ENCODE measurements at regions not wholly inside any gene's neighbourhood (a gene's known extent, or its start where the extent isn't known, plus 50 kb on each side); places are given as distances from the start of the nearest gene placed in this dataset.
A peak's percentile ranks its signal among the peaks of the same experiment; 100 is the strongest.

GRCh38 chr2:111692311-111692710 is 191.7 kb downstream of the ANAPC1 start:
- no peaks in the 10 kb centered on the region for H3F3A ChIP-seq (ENCODE audit: low read length, unreplicated experiment)
- no peak overlapping the region for H2AFZ ChIP-seq (ENCODE audit: low read length)
- ChIA-PET CTCF (no interaction called here), POLR2A (ENCODE audit: unreplicated experiment) (no interaction called here)
- H3K4me2 ChIP-seq (ENCODE audit: low read length), result no peak overlapping the region
- no peaks in the 10 kb centered on the region for H3K9me3 ChIP-seq (ENCODE audit: low read length)
- no peak overlapping the region for H3K27ac ChIP-seq (ENCODE audit: low read length)
- H3K4me1 ChIP-seq (ENCODE audit: insufficient read depth, low read length), result no peaks in the 10 kb centered on the region
- no peaks in the 10 kb centered on the region for H3K79me2 ChIP-seq (ENCODE audit: low read length)
- no peak overlapping the region for H3K4me3 ChIP-seq (ENCODE audit: low read length)
- intact Hi-C loops (cut with micrococcal nuclease), result no loop called here
- TF ChIP-seq CTCF (conservative IDR thresholded peaks at IDR 0.05; ENCODE audit: low read depth, low read length) (no peak; the same call in 1 of the 2 replicates), EZH2phosphoT487 (IDR thresholded peaks at IDR 0.05; ENCODE audit: borderline replicate concordance, low read length) (no peak), EZH2 (IDR thresholded peaks at IDR 0.05; ENCODE audit: low read length, unreplicated experiment) (no peak)
- H3K9ac ChIP-seq (ENCODE audit: low read length), result no peak overlapping the region
- H3K9me2 ChIP-seq (replicated peaks; ENCODE audit: low read length), result no peaks in the 10 kb centered on the region
- DNase-seq (no peak), ATAC-seq (no peak)
- no peaks in the 10 kb centered on the region for H4K20me1 ChIP-seq (ENCODE audit: low read length)
- H3K36me3 ChIP-seq (ENCODE audit: low read depth, low read length), result no peaks in the 10 kb centered on the region
- no TSS peak for BruUV-seq (replicated peaks)
- no peaks in the 10 kb centered on the region for H3K27me3 ChIP-seq (ENCODE audit: low read length)

- intact Hi-C loops (cut with micrococcal nuclease), result no loop called here
- no peak for ATAC-seq
Measured at GRCh38 chr2:111694700-111695101, 189.3 kb downstream of the ANAPC1 start.

More at GRCh38 chr2:111694700-111695101, 189.3 kb downstream of the ANAPC1 start:
- Histone ChIP-seq H3F3A (ENCODE audit: low read length, unreplicated experiment) (no peaks in the 10 kb centered on the region), H3K36me3 (ENCODE audit: low read depth, low read length) (no peaks in the 10 kb centered on the region), H3K4me3 (ENCODE audit: low read length) (no peak overlapping the region), H3K79me2 (ENCODE audit: low read length) (no peaks in the 10 kb centered on the region), H3K9ac (ENCODE audit: low read length) (no peak overlapping the region), H2AFZ (ENCODE audit: low read length) (no peak overlapping the region), H3K9me2 (replicated peaks; ENCODE audit: low read length) (no peaks in the 10 kb centered on the region), H3K4me2 (ENCODE audit: low read length) (no peak overlapping the region), H3K4me1 (ENCODE audit: insufficient read depth, low read length) (peaks cover 16% of the 10 kb centered on the region), H3K9me3 (ENCODE audit: low read length) (no peaks in the 10 kb centered on the region), H3K27me3 (ENCODE audit: low read length) (no peaks in the 10 kb centered on the region), H4K20me1 (ENCODE audit: low read length) (no peaks in the 10 kb centered on the region), H3K27ac (ENCODE audit: low read length) (peak overlapping the region; percentile 67)
- TF ChIP-seq CTCF (conservative IDR thresholded peaks at IDR 0.05; ENCODE audit: low read depth, low read length) (no peak), EZH2 (IDR thresholded peaks at IDR 0.05; ENCODE audit: low read length, unreplicated experiment) (no peak), EZH2phosphoT487 (IDR thresholded peaks at IDR 0.05; ENCODE audit: borderline replicate concordance, low read length) (no peak)
- CTCF ChIA-PET, result no interaction called here
- peak; percentile 62 for DNase-seq
- no TSS peak for BruUV-seq (replicated peaks)
- POLR2A ChIA-PET (ENCODE audit: unreplicated experiment), result no interaction called here

Data from PC-3 (cell line).